NCI-H345 treated with DMSO at 0.1 percent for 48 hours (cell line): ENCODE measurements at regions not wholly inside any gene's neighbourhood (a gene's known extent, or its start where the extent isn't known, plus 50 kb on each side); places are given as distances from the start of the nearest gene placed in this dataset.

ENCODE experiments used
- DNase-seq: peaks from one replicate; lab custom pipeline; 2025; ENCODE audit not compliant: unreplicated experiment; lab: John Stamatoyannopoulos, UW

DNA sequence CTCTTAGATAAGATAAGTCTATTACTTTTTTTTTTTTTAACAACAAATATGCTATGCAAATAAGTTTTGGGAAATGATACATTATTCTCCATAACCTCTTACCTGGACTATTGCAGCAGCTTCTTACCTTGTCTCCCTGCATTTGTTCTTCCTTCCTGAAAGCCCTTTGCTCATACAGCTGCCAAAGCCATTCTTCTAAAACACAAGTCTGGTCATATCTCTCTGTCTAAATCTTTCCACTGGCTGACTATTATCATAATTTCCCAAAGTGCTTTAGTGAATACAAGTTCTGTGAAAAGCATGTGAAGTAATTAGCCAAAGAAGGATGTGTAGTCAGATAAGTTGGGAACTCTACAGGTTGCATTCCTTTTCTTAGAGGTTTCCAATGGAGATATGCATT is 115.4 kb upstream of the CNTLN start:
- no peak for DNase-seq

DNA sequence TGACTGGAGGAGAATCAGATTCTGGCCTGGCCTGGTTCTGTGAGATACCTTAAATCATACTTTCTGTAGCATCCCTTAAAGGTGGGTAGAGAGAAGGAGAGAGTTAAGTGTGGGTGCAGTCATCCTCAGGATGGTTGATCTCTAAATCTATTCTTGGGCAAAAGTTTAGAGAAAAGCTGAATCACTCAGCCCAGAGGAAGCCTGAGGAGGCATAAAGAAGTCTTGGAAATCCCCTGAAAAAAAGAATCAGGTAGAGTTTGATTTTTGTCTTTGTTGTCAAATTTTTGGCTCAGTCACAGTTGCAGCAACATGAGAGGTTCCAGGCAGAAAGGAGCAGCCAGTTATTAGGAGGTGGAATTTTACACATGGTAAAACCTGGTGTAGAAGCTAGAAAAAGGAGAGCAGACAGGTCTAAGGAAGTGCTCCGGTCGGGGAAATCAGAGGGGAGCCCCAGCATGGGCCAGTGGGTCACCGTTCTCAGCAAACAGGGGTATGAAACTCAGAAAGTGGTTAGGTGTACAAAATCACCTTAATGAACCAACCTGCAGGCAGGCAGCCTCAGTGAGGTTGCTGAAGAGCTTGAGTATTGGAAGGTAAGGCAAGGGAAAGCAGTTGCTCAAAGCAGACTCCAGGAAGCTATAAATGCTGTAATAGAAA is 116.2 kb upstream of the CNTLN start:
- DNase-seq: no peak

DNA sequence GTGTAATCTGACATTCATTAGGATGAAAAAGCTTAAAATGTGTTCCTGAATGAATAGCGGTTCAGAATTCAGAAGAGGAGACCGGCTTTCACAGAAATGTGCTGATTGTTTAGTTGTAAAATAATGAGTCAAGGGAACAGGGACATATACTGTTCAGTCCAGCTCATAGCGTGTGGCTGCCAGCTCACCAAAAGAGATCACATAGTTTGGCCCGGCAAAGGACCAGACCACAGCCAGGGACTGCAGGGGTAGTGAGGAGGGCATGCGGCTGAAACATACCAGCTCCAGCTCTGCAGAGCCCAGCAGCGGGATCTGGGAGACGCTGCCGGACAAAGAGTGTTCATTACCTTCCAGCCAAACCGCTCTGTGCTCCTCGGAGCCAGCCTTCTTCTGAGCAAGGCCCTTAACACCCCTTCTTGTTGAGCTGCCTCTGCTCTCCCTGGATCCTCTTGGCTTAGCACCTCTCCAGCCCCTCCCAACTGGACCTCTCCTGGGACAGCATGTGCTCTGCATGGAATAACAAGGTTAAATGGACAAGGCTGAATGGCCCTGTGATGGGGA is 116.8 kb upstream of the CNTLN start:
- no peak for DNase-seq

DNA sequence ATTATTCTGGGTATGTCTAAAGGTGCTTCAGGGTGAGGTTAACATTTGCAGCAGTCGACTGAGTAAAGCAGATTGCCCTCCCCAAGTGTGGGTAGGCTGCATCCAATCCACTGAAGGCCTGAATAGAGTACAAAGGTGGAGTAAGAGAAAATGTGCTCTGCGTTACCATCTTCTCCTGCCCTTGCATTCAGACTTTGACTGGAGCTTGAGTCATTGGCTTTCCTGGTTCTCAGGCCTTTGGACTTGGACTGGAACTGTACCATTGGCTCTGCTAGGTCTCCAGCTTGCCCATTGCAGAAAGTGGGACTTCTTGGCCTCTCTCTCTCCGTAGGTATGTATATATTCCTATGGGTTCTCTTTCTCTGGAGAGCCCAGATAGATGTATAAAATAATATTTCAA is 120.9 kb upstream of the CNTLN start:
- DNase-seq: no peak

DNA sequence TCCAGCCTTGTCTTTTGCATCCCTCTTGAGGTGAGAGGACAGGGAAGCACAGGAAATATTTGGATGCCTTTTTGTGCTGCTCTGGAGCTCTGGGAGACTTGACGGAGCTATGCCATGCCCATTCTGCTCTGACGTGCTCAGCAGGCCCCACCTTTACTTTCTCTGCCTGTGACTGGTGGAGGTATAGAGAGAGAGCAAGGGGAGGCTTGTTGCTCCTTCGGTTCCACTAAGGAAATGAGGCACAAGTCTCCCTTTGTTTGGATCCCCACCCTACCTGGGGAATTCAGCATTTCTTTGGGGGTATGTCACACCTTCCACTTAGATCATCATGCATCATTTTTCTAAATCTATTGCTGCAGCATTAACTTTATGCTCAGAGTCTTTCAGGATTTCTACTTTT is 121.8 kb upstream of the CNTLN start:
- DNase-seq: no peak

DNA sequence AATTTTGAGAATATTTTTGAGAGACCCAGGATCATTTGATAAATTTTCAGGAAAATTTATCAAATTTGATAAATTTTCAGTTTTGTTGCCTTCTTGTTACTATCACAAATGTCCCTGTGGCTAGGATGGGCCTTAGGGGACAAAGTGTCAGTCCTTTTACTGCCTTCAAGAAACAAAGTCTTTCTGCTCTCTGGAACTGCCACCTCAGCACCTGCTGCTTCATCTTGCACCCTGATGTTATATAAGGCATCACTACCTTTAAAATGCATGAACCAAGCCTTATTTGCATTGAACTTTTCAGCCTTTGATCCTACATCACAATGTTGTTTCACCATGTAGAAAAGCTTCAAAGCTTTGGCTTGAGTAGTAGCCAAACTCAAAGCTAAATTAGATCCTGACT is 123.0 kb upstream of the CNTLN start:
- no peak for DNase-seq

DNA sequence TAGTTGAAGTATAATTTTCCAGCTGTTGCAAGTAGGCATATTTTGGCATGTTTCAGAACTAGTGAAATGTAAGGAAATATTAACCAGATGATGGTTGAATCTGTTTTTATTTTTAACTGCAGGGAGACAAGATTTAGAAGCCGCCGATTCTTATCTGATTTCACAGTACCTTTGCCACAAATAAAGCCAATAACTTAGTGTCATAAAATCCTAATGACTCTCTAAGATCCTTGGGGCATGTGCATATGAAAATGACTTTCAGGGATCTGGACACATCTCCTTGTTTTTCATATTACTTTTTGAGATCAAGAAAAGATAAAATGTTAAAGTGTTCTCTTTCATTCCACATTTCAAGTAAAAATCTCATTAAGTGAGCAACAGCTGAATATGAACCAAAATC is 125.8 kb upstream of the CNTLN start:
- no peak for DNase-seq

DNA sequence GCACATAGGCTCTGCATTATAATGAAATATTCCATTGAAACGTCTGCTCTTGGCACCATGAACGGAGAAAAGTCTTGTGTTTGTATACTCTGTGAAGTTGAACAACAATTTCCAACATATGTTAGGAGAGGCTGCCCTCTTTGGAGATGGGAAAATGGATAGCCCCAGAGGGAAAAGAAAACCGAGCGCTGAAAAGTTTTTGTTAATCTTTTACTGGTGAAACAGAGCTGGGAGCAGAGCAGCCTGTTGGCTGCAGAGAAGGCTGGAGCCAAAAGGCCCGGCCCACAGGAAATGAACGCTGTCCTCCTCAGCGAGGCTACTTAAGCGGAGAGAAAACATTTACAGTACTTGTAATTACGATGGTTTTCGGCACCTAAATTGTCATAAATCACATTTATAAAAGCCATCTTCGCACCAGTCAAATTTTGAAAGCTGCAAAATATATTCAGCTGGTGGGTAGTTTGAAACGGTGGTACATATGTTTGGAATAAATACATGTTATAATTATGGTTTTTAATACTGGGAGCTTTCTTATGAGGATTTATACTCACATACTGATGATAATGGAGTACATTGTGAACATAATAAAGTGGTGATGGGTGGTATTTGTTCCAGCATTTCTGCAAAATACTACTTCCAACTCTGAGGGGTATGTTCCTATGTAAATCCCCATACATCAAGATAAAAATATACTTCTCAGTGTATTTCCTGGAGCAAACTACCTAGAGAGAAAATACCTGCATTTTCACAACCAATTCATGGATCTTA is 129.6 kb upstream of the CNTLN start:
- DNase-seq: no peak

DNA sequence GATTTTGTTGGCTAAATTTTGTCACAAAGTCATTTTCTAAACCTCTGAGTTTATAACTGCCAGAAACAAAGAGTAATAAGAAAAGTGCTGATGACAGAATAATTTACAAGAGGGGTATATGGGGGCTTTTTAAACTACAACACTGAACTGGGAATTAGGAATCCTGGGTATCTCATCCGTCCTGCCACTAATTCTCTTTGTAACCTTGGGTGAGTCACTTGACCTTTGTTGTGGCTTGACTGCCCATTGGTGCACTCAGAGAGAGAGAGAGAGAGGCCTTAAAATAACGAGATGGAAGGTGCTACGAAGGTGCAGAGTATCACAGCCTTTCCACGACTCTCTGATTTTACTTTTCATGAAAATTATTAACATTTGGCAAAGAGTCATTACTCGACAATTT is 130.3 kb upstream of the CNTLN start:
- DNase-seq: no peak

DNA sequence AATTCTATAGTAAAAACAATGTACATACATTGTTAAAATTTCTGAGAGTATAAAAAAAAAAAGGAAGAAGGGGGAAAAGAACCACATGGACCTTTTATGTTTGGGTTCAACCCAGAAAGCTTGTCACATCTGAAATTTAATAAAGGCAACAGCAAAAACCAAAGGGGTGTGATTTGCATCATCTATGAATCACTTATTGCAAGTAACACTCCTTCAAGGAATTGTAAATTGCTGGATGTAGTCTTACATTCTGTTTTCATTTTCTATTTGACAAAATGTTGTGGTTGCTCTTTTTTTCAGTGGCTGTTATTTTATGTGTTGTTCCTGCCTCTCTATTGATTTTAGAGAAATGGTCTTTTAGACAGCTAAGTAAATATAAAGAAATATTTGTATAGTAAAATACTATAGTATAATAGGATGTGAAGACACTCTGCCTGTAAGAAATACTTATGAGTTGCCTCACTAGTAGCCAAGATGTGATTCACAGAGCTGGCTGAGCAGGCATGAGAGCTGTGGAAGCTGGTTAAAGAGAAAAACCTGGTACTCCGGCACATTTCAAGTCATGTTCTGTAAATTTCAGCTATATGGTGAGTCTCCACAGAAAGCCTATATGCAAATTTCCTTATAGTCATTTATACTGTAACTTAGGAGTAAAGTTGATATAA is 131.1 kb upstream of the CNTLN start:
- no peak for DNase-seq

DNA sequence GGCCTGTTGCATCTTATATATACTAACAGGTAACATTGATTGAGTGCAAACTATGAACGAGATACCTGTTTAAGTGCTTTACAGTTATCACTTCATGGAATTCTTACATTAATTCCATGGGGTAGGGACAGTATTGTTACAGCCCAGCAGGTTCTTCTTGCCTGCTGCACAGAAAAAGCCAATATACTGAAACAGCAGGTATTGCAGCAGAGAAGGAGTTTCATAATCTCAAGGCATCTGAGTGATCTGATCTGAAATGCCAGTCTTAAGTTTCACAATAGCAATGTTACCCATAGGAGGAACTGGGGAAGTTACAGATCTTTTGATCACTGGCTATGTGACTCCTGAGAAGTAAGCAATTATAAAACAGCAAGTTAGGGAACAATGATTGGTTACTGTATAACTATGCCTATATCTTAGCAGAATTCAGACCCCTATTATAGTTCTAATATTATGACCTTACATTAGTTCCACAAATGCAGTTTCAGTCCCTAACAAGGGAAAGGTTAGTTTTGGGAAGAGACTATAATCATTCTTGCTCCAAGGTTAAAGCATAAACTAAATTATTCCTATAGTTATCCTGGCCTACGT is 126.5 kb upstream of the BNC2 start:
- no peak for DNase-seq

DNA sequence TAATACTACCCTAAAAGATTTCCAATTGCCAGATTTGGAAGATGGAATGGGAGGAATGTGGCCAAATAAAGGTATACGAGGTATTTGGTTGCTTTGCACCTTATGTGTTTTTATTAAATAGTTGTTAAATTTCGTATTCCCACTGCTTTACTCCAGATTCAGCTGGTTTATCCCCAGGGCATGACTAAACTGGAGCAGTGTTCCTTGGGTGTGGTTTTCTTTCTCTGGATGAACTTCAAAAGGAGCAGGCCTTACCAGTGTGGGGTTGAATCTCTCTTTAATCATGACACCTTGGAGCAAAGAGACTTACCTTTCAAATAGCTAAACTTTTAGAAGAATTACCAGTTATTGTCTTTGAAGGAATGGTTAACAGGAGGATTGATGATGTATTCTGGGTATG is 121.7 kb upstream of the BNC2 start:
- DNase-seq: no peak

DNA sequence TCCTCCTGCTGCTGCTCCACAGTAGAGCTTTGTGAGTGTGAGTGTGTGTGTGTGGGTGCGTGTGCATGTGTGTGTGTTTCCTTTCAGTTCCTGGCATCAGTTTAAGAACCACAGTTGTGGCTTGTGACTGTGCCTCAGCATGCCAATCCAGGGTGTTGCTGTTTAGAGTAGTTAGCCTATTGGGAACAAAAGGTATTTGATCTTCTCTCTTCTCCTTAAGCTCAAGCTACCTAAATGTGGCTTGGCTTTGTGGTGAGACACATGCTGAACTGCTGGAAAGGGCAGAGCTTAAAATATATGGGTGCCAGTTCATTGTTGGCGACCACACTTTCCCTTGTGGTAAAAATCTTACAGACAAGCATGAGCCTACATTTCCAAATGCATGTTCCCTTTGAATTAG is 116.6 kb upstream of the BNC2 start:
- no peak for DNase-seq

DNA sequence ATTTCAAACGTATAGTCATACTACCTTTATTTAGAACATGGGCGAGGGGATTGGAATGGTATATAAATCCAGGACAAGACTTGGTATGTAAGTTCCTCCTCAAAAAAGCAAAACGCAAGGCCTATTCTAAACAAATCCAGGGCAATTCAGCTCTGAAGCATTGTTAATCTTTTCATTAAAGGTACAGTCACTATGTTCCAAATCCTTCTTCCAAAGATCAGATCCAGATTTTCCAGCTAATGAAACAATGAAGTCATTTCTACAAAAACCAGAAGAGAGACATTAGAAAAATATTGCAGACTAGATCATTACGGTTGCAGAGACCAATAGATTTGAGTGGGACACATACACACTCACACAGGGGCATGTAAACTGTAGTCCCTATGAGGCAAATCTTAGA is 116.1 kb upstream of the BNC2 start:
- DNase-seq: no peak

DNA sequence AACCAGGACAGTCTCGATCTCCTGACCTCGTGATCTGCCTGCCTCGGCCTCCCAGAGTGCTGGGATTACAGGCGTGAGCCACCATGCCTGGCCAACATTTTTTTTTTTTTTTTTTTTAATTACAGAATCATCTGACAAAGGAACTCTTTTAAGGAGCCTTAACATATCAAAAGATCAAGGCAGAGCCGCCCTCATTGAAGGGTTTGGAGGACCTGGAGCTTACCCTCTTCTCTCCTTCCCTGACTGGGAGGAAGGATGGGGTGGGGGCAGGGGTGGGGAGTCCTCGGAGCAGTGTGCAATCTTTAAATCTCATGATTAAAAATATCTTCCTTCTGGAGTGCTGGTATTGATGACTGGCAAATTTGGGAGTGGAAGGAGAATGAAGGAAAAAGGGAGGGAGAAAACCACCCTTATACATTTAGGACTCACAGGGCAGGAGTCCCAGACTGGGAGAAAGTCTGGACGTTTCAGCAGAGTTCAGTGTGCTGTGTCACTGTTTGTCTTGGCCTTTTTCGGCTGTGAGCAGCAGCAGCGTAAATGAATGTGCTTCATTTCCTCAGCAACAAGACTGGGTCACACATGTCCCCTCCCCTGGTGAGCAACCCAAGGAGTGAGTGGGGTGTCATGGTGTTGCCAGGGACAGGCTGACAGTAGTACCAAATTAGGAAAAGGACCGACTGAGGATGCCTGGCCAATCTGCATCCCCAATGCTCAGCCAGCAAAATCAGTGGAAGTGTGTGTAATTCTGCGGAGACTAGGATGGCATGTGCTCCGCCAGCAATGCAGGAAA is 115.3 kb upstream of the BNC2 start:
- no peak for DNase-seq

DNA sequence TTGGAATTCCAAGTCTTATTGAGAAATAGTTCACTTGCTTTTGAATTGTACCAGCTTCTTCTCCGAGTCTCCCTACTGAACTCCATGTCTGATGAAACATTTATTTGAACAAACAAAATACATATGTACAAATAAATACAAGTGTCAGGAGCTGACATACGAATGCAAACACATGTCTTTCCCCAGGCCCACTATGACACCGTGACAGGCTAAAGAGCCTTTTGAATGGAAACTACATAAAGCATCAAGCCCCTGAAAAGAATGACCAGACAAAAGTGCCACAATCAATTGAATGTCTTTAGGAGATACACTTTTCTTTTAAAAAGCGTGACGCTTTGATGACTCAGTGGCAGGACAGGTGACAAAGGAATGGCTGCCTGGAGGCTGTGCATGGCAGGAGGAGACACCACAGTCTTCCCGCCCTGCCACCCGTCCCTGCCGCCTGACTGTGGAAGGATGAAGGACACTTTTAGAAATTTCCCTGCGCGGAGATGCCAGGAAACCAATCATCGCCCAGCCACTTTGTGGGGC is 112.4 kb upstream of the BNC2 start:
- peak; percentile 70 for DNase-seq

DNA sequence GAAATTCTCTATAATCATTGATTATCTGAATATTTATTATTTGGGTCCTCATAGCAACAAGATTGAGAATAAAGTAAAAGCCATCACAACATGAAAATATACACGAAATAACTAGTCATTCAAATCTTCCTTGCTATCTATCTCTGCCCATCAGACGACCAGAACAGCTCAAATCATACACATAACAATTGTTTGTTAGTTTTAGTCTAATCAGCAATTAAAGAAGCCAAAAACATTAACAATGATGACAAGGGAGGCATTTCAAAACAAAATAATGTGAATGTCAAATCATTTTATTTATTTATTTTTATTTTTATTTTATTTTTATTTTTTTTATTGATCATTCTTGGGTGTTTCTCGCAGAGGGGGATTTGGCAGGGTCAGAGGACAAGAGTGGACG is 106.0 kb upstream of the BNC2 start:
- DNase-seq: no peak

DNA sequence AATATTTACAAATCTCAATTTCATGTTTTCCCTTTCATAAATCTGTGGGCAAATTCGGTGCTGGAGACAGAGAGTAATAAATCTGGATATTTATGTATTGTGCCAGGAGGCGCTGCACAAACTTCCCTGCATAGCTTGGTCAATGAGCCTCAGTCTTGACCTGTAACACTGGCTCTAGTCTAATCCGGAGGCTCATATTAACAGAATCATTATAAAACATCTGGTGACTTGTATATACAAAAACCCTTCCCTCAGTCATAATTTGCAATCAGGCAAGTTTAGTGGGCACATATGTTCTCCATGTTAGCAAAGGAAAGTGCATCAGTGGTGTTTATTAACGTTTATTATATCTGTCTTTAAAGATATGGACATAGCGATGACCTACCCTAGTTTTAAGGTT is 104.0 kb upstream of the BNC2 start:
- no peak for DNase-seq

DNA sequence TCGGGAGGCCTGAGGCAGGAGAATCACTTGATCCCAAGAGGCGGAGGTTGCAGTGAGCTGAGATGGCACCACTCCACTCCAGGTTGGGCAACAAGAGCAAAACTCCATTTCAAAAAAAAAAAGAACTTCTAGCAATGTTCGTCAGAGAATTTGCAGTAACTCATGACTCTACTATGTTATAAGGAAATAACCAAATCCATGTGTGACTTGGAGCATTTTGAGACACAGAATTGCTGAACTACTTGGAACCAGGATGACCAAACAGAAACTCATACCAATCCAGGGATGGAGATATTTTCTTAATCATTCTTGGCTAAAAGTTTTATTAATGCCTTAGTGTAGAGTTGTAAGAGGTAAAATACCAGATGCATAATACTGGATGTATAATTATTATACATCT is 99.9 kb upstream of the BNC2 start:
- no peak for DNase-seq

DNA sequence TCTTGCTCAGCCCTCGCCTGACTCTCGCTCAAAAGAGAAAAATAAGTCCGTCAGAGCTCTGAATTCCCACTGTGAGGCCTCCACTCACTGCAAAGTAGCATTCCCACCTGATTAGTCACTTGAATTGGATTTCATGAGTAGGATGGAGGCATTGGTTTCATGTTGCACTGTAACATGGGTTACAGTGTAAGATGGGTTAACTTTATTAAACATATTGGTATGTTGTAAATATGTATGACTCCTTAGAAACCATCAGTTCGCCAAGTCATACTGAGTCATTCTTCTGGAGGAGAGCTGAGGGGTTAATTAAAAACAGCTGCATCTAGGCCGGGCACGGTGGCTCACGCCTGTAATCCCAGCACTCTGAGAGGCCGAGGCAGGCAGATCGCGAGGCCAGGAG is 93.8 kb upstream of the BNC2 start:
- no peak for DNase-seq

DNA sequence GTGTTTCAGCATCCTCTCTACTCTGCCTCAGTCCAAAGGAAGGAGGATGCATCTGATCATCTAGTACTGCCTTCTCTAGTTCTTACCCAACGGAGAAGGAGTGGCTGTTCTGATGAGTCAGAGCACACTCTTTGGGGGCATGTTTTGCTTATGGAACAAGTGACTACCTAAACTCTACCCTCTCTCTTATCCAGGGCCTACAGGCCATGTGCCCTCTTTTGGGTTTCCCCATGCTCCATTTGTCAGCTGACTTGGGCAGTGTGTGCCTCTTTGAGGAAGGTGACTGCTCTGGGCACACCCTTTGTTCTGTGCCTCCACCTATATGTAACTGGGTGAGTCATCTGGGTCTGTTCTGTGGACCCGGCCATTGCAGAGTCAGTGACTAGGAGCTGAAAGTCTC is 89.6 kb upstream of the BNC2 start:
- DNase-seq: no peak
